ENCODE measurements at regions not wholly inside any gene's neighbourhood (a gene's known extent, or its start where the extent isn't known, plus 50 kb on each side); places are given as distances from the start of the nearest gene placed in this dataset.
"Not testable (repeated sequence)": the region's sequence is repeated elsewhere in the genome, so short reads cannot be mapped to it uniquely, and the experiment has no call there.

- intact Hi-C loops (cut with DNase I; ENCODE audit: low total_unique reads): no loop called here
Measured at GRCh38 chr5:3451961-3452360, 143.7 kb upstream of the IRX1 start.

DNA sequence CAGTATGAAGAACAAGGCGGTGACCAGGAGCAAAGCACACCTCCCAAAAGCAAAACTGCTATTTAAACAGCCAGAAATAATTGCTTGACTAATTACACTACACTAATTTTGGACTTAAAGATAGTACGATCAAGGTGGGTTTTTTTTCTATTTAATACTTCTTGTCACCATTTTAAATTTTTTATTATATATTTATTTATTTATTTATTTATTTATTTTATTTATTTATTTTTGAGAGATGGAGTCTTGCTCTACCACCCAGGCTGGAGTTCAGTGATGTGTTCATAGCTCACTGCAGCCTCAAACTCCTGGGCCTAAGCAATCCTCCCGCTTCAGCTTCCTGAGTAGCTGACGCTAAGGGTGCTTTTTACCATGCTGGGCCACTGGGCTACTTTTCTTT, 146.2 kb upstream of the IRX1 start:
- Histone ChIP-seq H3K27ac (no peak overlapping the region), H3K36me3 (no peaks in the 10 kb centered on the region), H3K4me1 (no peaks in the 10 kb centered on the region), H3K9me3 (peaks cover 0 to 3% of the 10 kb centered on the region in 2 donors), H3K4me3 (no peak overlapping the region), H3K27me3 (no peaks in the 10 kb centered on the region)
- TF ChIP-seq CTCF (IDR thresholded peaks at IDR 0.05) (no peak), POLR2A (IDR thresholded peaks at IDR 0.05) (no peak), POLR2AphosphoS5 (IDR thresholded peaks at IDR 0.05) (no peak), EP300 (IDR thresholded peaks at IDR 0.05; ENCODE audit: low read depth) (no peak)
- WGBS, 2 donors (ENCODE audit: low coverage in 1 of 2): 69 to 83% methylated on average over 3 to 4 of the region's 4 CpGs
- in situ Hi-C loops (cut with MboI; ENCODE audit: low pct_ligation_motif_present in 1 of 4, low pct_unique_long_range_greater_than_20kb in 1 of 4, low sequenced_read_pairs in 3 of 4): no loop called here
- DNase-seq: no peak
- intact Hi-C loops (cut with DNase I; ENCODE audit: low total_unique reads): loop anchor here (10.0 kb wide), 1 partner anchor 245 kb away; no protein-coding TSS in a partner anchor

More at GRCh38 chr5:3451961-3452360, 143.7 kb upstream of the IRX1 start:
- peaks cover 0 to 3% of the 10 kb centered on the region in 2 donors for H3K9me3 ChIP-seq
- H3K4me1 ChIP-seq: no peaks in the 10 kb centered on the region
- no peak for DNase-seq
- no peaks in the 10 kb centered on the region for H3K27me3 ChIP-seq
- no peak for TF ChIP-seq CTCF (IDR thresholded peaks at IDR 0.05)
- no peak for TF ChIP-seq POLR2A (IDR thresholded peaks at IDR 0.05)
- no peak for TF ChIP-seq EP300 (IDR thresholded peaks at IDR 0.05; ENCODE audit: low read depth)
- no peak for TF ChIP-seq POLR2AphosphoS5 (IDR thresholded peaks at IDR 0.05)
- H3K4me3 ChIP-seq: no peak overlapping the region
- 93% methylated on average over 10 of the region's 10 CpGs; no CpG with 5 or more reads in 1 of the 2 donors for WGBS, 2 donors (ENCODE audit: low coverage in 1 of 2)
- no peaks in the 10 kb centered on the region for H3K36me3 ChIP-seq
- in situ Hi-C loops (cut with MboI; ENCODE audit: low pct_ligation_motif_present in 1 of 4, low pct_unique_long_range_greater_than_20kb in 1 of 4, low sequenced_read_pairs in 3 of 4): no loop called here
- H3K27ac ChIP-seq: no peak overlapping the region

DNA sequence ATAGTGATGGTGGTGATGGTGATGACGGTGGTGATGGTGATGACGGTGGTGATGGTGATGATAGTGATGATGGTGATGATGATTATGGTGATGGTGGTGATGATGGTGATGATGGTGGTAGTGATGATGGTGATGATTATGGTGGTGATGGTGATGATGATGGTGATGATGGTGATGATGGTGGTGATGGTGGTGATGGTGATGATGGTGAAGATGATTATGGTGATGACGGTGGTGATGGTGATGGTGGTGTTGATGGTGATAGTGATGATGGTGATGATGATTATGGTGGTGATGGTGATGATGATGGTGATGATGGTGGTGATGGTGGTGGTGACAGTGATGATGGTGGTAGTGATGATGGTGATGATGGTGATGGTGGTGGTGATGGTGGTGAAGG, 149.2 kb upstream of the IRX1 start:
- no peak overlapping the region for H3K27ac ChIP-seq
- intact Hi-C loops (cut with DNase I; ENCODE audit: low total_unique reads) (loop anchor here (10.0 kb wide), 1 partner anchor 248 kb away; no protein-coding TSS in a partner anchor), in situ Hi-C loops (cut with MboI; ENCODE audit: low pct_ligation_motif_present in 1 of 4, low pct_unique_long_range_greater_than_20kb in 1 of 4, low sequenced_read_pairs in 3 of 4) (no loop called here)
- no peaks in the 10 kb centered on the region for H3K4me1 ChIP-seq
- peaks cover 0 to 3% of the 10 kb centered on the region in 2 donors for H3K9me3 ChIP-seq
- no peaks in the 10 kb centered on the region for H3K36me3 ChIP-seq
- DNase-seq: no peak
- no peak overlapping the region for H3K4me3 ChIP-seq
- WGBS, 2 donors (ENCODE audit: low coverage in 1 of 2): 60 to 62% methylated on average over 3 of the region's 3 CpGs
- no peaks in the 10 kb centered on the region for H3K27me3 ChIP-seq
- no peak for TF ChIP-seq POLR2A (IDR thresholded peaks at IDR 0.05)
- TF ChIP-seq POLR2AphosphoS5 (IDR thresholded peaks at IDR 0.05): no peak
- TF ChIP-seq CTCF (IDR thresholded peaks at IDR 0.05): no peak
- TF ChIP-seq EP300 (IDR thresholded peaks at IDR 0.05; ENCODE audit: low read depth): no peak

- H3K27me3 ChIP-seq; H3K36me3 ChIP-seq; H3K4me1 ChIP-seq; H3K9me3 ChIP-seq; in situ Hi-C loops (cut with MboI; ENCODE audit: low pct_ligation_motif_present in 1 of 4, low pct_unique_long_range_greater_than_20kb in 1 of 4, low sequenced_read_pairs in 3 of 4); H3K4me3 ChIP-seq; DNase-seq; H3K27ac ChIP-seq: not testable (repeated sequence)
- intact Hi-C loops (cut with DNase I; ENCODE audit: low total_unique reads): loop anchor here (10.0 kb wide), 1 partner anchor 249 kb away; no protein-coding TSS in a partner anchor
Measured at GRCh38 chr5:3445517-3445916, 150.1 kb upstream of the IRX1 start.

- intact Hi-C loops (cut with DNase I; ENCODE audit: low total_unique reads): no loop called here
Measured at GRCh38 chr5:3432135-3432534, 163.5 kb upstream of the IRX1 start.

More at GRCh38 chr5:3432135-3432534, 163.5 kb upstream of the IRX1 start:
- 71 to 100% methylated on average over 1 to 4 of the region's 4 CpGs for WGBS, 2 donors (ENCODE audit: low coverage in 1 of 2)
- no peaks in the 10 kb centered on the region for H3K4me1 ChIP-seq
- TF ChIP-seq CTCF (IDR thresholded peaks at IDR 0.05): no peak
- no peak for TF ChIP-seq POLR2A (IDR thresholded peaks at IDR 0.05)
- TF ChIP-seq EP300 (IDR thresholded peaks at IDR 0.05; ENCODE audit: low read depth): no peak
- no peak for DNase-seq
- no peaks in the 10 kb centered on the region for H3K9me3 ChIP-seq
- no peak overlapping the region for H3K27ac ChIP-seq
- no peak overlapping the region for H3K4me3 ChIP-seq
- in situ Hi-C loops (cut with MboI; ENCODE audit: low pct_ligation_motif_present in 1 of 4, low pct_unique_long_range_greater_than_20kb in 1 of 4, low sequenced_read_pairs in 3 of 4): no loop called here
- H3K27me3 ChIP-seq: no peaks in the 10 kb centered on the region
- no peaks in the 10 kb centered on the region for H3K36me3 ChIP-seq

Measured in transverse colon (tissue), 4 donors.